ENCODE measurements at regions not wholly inside any gene's neighbourhood (a gene's known extent, or its start where the extent isn't known, plus 50 kb on each side); places are given as distances from the start of the nearest gene placed in this dataset.

DNA sequence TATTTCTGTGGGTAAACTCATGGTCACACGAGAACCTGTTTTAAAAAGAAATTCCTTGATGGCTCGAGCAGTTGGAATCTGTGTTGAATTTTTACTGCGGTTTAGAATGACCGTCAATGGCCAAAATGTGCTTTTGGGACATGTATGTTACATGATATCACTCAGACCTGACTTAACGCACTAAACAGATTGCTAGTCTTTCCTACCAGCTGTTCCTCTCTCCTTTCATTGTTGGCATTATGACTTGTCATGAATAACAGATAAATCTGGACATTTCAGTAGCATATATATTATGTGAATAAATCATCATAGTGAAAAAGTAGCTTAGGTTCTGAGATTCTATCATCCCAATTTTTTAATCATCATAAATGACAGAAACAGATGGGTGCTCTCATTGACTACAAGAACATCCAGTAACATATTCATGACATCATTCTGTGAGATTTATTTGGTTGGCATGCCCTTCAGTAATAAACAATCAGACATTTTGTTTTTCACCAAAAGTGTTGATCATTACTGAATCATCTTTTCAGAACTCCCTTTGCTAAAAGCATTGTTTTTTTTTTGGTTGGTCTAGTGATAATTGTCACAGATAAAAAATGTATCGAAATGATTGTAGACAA is 57.9 kb upstream of the NAV3 start:
- H3K4me2 ChIP-seq (ENCODE audit: insufficient read depth, insufficient read length, low read length) = no peak overlapping the region
- Mint-ChIP-seq H3K36me3 (ENCODE audit: insufficient read depth in 1 of 3, low read depth in 3 of 3) (peaks cover 0 to under 1% (median 0%) of the 10 kb centered on the region in 3 experiments; a peak in 2 of 7 replicates), H3K9me3 (no peaks in the 10 kb centered on the region), H3K4me3 (no peak overlapping the region), H3K4me1 (no peaks in the 10 kb centered on the region), H3K27me3 (ENCODE audit: low read depth) (no peaks in the 10 kb centered on the region), H3K27ac (no peak overlapping the region)
- no peaks in the 10 kb centered on the region for H3K27me3 ChIP-seq (ENCODE audit: insufficient read depth, low read length)
- H3K23ac ChIP-seq (ENCODE audit: insufficient read length, low read depth, low read length) = no peak overlapping the region
- no peaks in the 10 kb centered on the region for H4K20me1 ChIP-seq (ENCODE audit: control insufficient read depth, insufficient read depth, insufficient read length)
- no peak for DNase-seq
- no peak overlapping the region for H3T11ph ChIP-seq (ENCODE audit: low read length)
- WGBS (ENCODE audit: extremely low coverage, insufficient read length, low lambda C conversion rate) = no CpG with 5 or more reads among the region's 6 CpGs
- H3K79me2 ChIP-seq (ENCODE audit: insufficient read depth, low read length) = no peaks in the 10 kb centered on the region
- H2BK12ac ChIP-seq (ENCODE audit: insufficient read length, low read depth, low read length) = no peak overlapping the region
- no peak overlapping the region for H4K91ac ChIP-seq (ENCODE audit: insufficient read length, low read depth, low read length)
- no peaks in the 10 kb centered on the region for H3K9me3 ChIP-seq (ENCODE audit: control insufficient read depth, low read depth, low read length)
- no peak overlapping the region for H3K18ac ChIP-seq (ENCODE audit: insufficient read length, low read depth, low read length)
- H4K5ac ChIP-seq (ENCODE audit: insufficient read length, low read depth, low read length) = no peak overlapping the region
- no peak overlapping the region for H3K14ac ChIP-seq (ENCODE audit: insufficient read depth, low read length)
- H3K4me1 ChIP-seq (ENCODE audit: insufficient read depth, low read length) = no peaks in the 10 kb centered on the region
- TF ChIP-seq, protein P1, sequence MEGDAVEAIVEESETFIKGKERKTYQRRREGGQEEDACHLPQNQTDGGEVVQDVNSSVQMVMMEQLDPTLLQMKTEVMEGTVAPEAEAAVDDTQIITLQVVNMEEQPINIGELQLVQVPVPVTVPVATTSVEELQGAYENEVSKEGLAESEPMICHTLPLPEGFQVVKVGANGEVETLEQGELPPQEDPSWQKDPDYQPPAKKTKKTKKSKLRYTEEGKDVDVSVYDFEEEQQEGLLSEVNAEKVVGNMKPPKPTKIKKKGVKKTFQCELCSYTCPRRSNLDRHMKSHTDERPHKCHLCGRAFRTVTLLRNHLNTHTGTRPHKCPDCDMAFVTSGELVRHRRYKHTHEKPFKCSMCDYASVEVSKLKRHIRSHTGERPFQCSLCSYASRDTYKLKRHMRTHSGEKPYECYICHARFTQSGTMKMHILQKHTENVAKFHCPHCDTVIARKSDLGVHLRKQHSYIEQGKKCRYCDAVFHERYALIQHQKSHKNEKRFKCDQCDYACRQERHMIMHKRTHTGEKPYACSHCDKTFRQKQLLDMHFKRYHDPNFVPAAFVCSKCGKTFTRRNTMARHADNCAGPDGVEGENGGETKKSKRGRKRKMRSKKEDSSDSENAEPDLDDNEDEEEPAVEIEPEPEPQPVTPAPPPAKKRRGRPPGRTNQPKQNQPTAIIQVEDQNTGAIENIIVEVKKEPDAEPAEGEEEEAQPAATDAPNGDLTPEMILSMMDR (conservative IDR thresholded peaks at IDR 0.05) = no peak
- no peak overlapping the region for H3K27ac ChIP-seq (ENCODE audit: insufficient read length, low read depth, low read length)
- H2AK5ac ChIP-seq (ENCODE audit: insufficient read length, low read length) = no peak overlapping the region
- no peak overlapping the region for H3K4ac ChIP-seq (ENCODE audit: low read depth, low read length)
- no peak overlapping the region for H2BK15ac ChIP-seq (ENCODE audit: low read depth, low read length)
- H2AFZ ChIP-seq (ENCODE audit: low read length) = no peak overlapping the region
- H3K79me1 ChIP-seq (ENCODE audit: insufficient read depth, low read depth, low read length, poor library complexity, severe bottlenecking) = no peaks in the 10 kb centered on the region
- H2BK20ac ChIP-seq (ENCODE audit: low read depth, low read length, poor library complexity, severe bottlenecking) = no peak overlapping the region
- H4K8ac ChIP-seq (replicated peaks; ENCODE audit: insufficient read length, low read depth, low read length) = no peak overlapping the region
- H3K9ac ChIP-seq (ENCODE audit: extremely low read depth, insufficient read length, low read length) = no peak overlapping the region
- H2BK120ac ChIP-seq (ENCODE audit: low read depth, low read length, poor library complexity, severe bottlenecking) = no peak overlapping the region
- H3K23me2 ChIP-seq (ENCODE audit: insufficient read length, low read depth, low read length, poor library complexity, severe bottlenecking) = no peaks in the 10 kb centered on the region
- H2BK5ac ChIP-seq (ENCODE audit: insufficient read length, low read length) = no peak overlapping the region
- H3K56ac ChIP-seq (ENCODE audit: insufficient read length, low read depth, low read length) = no peak overlapping the region
